HEK293T (cell line): ENCODE measurements at regions not wholly inside any gene's neighbourhood (a gene's known extent, or its start where the extent isn't known, plus 50 kb on each side); places are given as distances from the start of the nearest gene placed in this dataset.

ENCODE experiments used
- BHLHE40 ChIP-seq: fragments of 450-650 bp; IDR thresholded peaks from 2 replicates; pipeline ENCODE4 v1.6.1; 2016; ENCODE audit warnings: mild to moderate bottlenecking, moderate library complexity, borderline replicate concordance
- ELF4 ChIP-seq: fragments of 450-650 bp; IDR thresholded peaks from 2 replicates; pipeline ENCODE4 v1.6.1; 2017; ENCODE audit warnings: antibody characterized with exemption
- FOXK2 ChIP-seq: fragments of 450-650 bp; IDR thresholded peaks from 2 replicates; pipeline ENCODE4 v1.6.1; 2016; ENCODE audit warnings: mild to moderate bottlenecking
- HDGF ChIP-seq: fragments of 450-650 bp; IDR thresholded peaks from 2 replicates; pipeline ENCODE4 v1.6.1; 2017; ENCODE audit warnings: antibody characterized with exemption, borderline replicate concordance
- L3MBTL2 ChIP-seq: fragments of 450-650 bp; conservative IDR thresholded peaks from 2 replicates; pipeline ENCODE4 v1.6.1; 2016; ENCODE audit warnings: mild to moderate bottlenecking
- NFRKB ChIP-seq: fragments of 450-650 bp; IDR thresholded peaks from 2 replicates; pipeline ENCODE4 v1.6.1; 2016; ENCODE audit warnings: mild to moderate bottlenecking, moderate library complexity
- SP1 ChIP-seq: fragments of 450-650 bp; IDR thresholded peaks from 2 replicates; pipeline ENCODE4 v1.6.1; 2017
- SUZ12 ChIP-seq: fragments of 450-650 bp; IDR thresholded peaks from 2 replicates; pipeline ENCODE4 v1.6.1; 2016; ENCODE audit warnings: mild to moderate bottlenecking

DNA sequence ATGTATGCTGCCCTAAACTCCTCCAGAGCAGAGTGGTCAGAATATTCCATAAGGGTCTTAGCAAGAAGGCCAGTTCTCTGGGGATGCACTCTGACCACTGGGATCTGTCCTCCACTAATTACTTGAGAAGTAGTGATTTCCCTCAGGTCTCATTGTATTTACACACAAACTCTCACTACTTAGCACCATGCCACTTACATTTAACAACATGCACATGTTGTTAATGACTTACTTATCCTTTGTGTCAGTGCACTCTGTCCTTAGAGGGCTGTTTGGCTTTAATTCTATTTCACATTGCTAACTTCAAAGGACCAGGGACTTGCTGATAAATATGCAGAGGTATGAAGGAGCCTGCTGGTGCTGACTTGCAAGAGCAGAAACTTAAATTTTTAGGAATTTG lies 1415.5 kb upstream of the ACVR2A start:
- TF ChIP-seq HDGF (no peak), ELF4 (no peak), L3MBTL2 (no peak), SUZ12 (no peak), FOXK2 (no peak), SP1 (no peak), BHLHE40 (no peak), NFRKB (no peak)
